NCI-H2171 treated with DMSO at 0.1 percent for 48 hours (cell line): ENCODE measurements at regions not wholly inside any gene's neighbourhood (a gene's known extent, or its start where the extent isn't known, plus 50 kb on each side); places are given as distances from the start of the nearest gene placed in this dataset.
"Not testable (repeated sequence)": the region's sequence is repeated elsewhere in the genome, so short reads cannot be mapped to it uniquely, and the experiment has no call there.

ENCODE experiments used
- DNase-seq: peaks from one replicate; lab custom pipeline; 2025; lab: John Stamatoyannopoulos, UW

DNA sequence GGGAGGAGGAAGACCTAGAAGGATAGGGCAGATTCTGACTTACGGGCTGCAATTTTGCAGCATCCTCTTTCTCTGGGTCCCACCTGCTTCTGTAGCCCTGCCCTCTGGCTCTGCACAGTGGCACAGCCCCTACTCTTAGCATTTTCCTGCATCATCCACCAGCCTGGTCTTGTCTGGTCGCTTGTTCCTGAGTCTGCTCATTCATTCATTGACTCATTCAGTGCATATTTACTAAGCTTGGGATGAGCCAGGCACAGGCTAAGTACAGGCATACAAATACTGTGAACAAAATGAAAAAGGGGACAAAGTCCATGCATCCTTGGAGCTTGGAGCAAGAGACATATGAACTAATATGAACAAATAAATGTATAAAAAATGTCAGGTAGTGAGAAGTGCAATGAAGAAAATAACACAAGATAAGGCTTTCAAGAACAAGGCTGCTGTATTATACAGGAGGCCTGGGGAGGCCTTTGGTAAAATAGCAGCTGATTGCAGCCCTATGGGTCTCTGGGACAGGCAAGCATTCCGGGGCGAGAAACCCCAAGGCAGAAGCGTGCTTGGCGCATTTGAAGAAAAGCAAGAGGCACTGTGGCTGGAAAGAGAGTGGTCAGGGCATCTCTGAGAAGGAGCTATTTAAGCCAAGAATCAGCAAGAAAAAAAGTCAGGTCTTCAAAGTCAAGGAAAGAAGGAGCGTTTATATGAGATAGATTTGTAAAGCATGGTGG lies 108.0 kb upstream of the ALX4 start:
- DNase-seq = no peak

DNA sequence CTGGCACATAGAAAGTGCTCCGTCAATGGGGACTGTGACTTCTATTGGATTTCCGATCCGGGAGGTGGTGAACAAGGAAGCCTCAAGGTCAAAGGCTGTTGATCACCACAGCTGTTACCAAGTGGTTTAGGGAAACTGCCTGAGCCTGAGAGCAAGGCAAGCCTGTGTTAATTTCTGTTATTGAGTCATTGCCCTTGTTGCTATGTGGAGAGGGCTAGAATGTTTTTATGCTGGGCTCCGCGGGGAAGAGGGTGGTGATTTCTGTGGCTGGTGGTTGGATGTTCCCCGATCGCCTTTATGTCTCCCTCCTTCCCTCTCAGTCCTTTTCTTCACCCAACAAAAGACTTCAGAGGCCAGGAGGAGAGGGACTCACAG lies 108.5 kb upstream of the ALX4 start:
- no peak for DNase-seq

DNA sequence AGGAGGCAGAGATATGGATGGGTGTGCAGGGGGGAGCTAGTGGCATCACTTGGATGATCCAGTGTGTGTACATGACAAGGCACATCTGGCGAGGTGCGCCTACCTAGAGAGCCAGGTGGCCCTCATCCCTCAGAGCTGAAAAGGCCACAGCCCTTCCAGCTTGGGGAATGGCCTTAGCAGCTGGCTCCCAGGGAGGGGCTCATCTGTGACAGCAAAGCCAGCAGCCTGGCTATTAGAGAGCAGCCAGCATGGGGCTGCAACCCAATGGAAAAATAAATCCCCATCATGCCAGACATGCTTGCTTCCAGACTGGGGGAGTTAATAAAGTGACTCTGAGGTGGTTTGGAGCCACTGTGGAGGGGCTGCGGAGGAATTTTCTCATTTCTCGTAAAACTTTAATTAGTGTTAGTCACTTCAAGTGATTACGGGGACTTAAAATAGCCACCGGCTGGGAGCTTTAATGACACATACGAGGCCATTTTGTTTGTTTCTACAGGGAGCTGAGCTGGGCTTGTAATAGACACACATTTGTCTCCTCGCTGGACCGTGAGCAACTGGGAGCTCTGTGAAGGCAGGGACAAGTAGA lies 111.2 kb upstream of the ALX4 start:
- peak; percentile 25 for DNase-seq

DNA sequence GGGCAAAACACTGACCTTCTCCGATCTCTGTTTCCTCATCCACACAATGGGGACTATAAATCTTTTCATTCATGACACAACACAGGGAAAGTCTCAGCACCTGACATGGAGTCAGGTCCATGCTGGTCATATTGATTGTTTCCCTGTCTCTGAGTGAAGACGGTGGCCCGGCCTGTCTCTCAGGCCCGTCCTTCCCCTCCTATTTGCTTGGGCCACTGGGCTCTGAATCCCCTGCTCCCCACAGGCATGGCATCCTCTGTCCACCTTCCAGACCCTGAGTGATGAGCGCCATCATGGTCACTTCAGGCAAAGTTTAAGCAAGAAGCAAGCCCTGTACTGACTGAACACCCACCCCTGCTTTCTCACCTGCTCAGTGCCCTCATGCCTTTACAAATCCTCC lies 113.3 kb upstream of the ALX4 start:
- no peak for DNase-seq

DNA sequence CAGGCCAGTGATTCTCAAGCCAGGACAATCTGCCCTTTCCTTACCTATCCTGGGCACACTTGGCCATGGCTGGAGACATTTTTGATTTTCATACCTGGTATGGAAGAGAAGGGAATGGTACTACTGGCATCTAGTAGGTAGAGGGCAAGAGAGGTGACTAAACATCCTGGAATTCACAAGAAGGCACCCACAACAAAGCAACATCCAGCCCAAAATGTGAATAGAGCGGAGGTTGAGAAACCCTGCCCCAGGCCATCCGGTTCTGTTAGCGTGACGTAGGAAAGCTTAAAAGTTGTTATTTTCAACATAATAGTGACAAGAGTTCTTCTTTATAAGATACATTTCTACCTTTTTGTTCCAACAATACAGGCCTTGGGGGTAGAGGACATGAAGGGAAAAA lies 114.9 kb upstream of the ALX4 start:
- DNase-seq = no peak

DNA sequence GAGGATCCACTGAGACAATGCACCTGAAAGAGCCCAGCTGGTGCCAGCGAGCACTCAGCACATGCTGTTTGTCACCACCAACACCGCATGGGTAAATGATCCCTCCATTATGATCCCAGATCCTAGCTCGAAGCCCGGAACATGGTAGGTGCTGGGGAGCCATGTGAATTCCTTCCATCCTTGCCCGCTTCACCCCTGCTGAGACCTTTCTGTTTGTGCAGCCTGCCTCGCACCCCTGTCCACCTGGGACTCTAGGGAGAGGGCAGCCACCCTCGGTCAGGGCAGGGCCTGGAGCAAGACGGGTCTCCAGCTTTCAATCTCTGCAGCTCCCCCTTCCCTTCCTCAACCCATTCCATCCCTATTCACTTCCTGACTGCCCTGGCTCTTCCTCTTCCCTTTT lies 116.2 kb upstream of the ALX4 start:
- no peak for DNase-seq

DNA sequence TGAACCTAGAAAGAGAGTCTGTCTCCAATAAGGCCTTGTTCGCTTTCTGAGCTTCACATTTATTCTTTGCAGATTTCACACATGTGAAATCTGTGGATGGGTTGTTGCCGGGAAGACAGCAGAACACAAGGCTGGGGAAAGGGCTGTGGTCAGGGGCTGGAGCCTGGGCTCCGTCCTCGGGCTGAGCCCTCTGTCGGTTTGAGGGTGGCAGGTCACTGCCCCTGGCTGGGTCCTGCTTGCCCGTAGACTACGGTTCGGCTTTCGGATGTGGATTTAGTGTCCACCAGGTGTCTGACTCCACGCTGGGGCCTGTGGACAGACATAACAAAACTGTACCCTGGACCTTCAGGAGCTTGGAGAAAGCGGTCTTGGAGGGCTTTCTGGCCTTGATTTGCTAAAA lies 117.0 kb upstream of the ALX4 start:
- DNase-seq = no peak

DNA sequence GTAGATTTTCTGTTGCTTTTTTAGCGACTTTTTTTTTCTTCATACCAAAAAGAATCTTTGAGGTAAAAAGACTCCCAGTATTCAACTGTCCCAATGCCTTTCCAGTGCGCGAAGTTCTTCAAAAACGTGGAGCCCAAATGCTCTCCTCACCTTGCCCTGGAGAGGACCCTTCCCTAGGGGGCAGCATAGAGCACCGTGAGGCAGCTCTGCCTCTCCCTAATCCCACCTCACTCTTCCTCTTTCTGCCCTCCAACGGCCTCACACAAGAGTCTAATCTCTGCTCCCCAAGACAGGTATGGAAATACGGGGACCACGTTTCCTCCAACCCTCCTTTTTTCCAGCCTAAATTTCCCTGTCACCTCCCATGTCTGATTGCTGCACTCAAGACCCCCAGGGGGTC lies 117.5 kb upstream of the ALX4 start:
- DNase-seq = no peak

DNA sequence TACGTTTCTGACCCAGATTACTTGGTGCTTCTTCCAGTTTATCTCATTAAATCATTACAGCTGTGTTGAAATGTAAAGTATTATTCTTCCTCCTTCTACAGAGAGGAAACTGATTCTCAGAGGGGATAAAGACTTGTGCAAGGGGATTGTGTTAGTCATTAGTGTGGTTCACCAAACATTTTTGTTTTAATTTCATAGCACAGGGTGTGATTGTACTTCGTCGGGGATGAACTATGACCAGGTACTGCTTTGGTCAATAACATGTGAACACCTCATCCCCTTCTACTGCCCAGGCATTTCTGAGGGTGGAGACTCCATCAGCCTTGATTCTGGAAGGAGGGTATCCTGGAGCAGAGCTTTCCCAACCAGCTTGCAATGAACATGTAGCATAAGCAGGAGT lies 120.2 kb upstream of the ALX4 start:
- no peak for DNase-seq

DNA sequence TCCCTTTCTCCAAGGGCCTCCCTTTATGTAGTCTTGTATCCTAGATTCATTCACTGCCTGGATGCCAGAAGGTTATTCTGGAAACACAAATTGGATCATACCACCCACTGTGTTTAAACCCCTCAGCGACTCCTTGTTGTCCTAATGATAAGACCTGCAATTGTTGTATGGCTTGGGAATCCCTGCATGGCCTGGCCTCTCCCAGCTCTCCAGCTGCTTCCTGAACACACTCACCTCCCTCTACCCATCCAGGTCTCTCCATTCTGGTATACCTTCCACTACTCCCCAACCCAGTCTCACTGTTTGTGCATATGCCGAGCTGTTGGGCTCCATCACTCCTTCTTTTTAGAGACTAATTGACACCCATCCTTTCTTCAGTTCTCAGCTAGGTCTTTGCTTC lies 124.3 kb upstream of the ALX4 start:
- DNase-seq = peak; percentile 40

DNA sequence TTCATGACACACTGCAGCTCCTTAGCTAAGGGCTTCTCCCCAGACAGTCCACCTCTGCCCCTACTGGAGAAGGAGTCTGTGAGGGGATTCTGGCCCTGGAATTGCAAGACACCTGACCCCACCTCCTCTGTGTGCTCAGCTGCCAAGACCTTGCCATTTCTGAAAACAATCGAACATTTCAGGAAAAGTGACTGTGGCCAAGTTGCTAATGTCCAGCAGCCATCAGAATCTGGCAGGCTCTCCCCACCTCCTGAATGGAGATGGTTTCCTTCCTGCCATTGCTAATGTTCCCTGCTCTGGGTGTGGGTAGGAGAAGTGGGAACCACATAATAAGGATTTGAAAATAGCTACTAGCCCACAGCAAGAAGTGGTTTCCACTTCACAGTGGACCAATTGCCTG lies 127.2 kb upstream of the ALX4 start:
- DNase-seq = no peak

DNA sequence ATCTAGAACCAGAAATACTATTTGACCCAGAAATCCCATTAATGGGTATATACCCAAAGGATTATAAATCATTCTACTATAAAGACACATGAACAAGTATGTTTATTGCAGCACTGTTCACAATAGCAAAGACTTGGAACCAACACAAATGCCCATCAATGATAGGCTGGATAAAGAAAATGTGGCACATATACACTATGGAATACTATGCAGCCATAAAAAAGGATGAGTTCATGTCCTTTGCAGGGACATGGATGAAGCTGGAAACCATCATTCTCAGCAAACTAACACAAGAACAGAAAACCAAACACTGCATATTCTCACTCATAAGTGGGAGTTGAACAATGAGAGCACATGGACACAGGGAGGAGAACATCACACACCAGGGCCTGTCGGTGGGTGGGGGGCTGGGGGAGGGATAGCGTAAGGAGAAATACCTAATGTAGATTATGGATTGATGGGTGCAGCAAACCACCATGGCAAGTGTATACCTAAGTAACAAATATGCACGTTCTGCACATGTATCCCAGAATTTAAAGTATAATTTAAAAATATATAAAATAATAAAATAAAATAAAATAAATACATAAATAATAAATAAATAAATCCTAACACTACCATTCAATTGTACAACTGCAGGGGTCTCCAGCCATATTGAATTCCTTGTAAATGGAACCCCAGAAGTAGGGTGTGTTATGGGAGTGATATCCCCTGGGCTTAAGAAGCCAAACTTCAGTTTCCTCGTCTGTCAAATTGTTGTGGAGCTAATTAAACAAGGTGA lies 122.4 kb upstream of the CD82 start:
- DNase-seq = not testable (repeated sequence)

DNA sequence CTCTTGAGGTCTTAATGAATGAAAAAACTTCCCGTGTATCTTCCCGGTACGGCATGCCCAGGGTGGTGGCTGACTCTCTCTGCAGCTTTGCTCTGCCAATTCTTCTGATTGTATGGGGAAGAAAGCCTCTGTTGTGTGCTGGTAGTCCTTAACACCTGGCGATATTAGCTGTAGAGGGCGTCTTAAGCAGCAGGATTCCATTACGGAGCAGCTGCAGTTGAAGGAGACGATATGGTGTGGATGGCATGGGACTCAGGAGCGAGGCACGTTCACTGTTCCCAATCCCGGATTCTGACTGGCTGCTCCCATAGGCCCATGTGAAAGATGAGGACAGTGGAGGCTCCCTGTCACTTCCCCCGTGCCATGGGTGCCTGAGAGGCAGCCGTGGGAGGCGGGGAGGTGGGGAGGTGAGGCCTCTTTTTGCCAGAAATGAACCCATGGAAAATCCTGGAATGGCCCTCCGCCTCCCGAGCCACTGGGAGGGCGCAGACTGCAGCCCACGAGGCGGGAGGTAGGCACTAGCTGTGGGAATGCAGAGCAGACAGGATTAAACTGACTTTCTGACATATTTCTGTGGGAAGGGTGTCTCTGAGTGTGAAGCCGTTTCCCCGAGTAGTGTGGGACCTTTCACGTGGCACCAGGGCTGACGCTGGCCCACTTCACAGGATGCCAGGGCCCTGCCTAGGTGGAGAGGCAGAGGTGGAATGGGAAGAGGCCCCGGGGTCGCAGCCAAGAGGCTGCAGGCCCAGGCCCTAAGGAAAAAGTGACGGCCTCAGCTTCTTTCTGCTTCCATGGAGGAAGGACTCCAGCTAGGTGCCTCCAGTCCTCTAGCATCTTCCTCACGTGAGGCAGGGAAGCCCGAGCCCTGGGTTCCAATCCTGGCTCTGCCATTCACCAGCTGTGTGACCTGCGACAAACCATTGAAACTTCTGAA lies 121.4 kb upstream of the CD82 start:
- DNase-seq = no peak

DNA sequence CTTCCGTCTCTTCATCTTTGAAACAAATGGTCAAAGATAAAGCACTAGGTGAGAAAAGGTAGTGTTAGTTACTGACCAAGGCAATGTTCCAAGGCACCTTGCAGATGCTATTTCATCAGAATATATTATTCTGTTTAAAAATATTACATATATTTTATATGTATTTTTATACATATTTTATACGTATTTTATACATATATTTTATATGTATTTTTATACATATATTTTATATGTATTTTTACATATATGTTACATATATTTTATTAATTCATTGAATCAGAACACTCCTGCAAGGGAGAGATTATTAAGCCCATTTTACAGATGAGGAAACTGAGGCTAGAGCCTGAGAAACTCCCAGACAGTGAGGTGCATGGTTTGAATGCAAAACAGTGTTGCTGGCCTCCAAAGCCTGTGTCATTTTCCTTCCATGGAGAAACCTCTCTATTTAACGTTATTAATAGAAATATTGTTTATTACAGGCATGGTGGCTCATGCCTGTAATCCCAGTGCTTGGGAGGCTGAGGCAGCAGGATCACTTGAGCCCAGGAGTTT lies 120.6 kb upstream of the CD82 start:
- DNase-seq = no peak

DNA sequence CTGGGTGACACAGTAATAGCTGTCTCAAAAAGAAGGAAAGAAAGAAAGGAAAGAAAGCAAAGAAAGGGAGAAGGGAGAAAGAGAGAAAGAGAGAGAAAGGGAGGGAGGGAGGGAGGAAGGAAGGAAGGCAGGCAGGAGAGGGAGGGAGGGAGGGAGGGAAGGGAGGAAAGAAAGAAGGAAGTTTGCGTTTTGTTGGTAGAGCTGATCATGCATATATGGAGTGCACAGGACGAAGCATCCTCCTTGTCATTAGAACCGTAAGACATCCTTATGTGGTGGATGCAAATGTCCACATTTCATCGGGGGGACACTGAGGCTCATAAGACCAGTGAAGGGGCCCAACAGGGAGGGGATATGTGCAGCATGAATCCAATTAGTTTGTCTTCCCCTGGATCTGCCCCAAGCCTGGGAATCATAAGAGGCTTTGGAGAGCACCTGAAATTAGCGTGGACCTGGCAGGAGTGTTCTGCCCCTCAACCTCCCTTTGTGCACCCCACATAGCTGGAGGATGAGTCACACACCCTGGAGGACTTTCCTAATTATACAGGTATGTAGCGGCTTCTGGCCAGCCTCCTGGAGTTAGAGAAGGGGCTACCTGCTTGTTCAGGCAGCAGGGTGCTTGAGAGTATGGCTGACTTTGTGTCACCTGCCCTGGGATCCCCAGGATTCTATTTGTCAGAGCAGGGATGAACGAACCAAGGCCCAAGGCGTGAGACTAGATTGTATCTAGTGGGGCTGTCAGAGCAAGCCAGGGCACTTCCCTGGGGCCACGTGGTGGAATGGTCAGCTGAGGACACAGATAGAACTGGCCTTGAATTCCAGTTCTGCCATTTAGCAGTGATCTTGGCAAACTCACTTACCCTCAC lies 119.7 kb upstream of the CD82 start:
- no peak for DNase-seq

DNA sequence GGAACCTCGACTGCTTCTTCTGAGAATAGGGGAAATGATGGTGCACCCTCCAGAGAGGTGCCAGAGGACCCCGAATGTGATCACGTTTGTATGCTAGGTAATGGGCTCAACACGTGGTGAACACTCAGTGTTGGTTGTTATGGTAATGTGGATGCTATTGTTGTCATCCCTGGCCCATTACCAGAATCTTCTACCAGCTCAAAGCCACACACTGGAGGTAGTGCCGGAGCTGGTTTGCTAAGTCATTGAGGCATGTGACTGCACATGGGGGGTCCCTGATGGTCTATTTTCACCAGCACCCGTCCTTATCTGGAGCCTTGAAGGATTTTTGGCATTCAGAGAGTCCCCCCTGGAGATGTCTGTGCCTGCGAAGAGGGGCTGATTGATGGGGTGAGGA lies 119.1 kb upstream of the CD82 start:
- no peak for DNase-seq

DNA sequence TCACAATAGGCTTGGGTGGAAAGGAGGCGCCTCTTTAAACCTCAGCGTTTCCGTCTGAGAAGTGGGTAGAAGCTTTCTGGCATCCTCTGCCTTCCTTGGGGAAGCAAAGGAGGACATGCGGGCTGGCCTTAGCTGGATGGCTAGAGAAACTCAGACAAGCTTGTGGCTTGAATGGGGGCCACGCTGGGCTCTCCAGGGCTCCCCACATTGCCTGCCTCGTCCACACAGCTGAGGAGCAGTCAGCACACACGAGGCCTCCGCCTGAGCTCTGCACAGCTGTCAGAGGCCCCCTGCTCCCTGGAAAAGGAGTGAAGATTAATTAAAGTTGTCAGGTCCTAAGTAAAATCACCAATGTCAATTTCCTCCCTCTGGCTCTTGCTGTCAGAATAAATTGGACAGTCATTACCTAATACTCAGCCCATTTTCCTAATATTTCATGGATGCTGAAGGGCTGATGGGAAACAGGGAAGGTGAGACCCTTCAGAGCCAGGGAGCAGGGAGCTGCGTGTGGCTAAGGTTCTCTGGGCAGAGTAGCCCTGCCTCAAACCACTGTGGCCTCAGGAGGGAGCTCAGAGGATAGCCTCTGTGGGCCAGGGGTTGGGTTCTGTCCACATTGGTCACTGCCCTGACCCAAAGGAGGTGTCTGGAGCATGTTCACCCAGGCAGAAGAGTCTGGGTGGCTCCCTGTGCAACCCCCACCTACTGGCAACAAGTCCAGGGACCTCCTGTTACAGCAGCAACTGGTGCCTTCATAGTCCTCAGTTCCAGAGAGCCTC lies 118.3 kb upstream of the CD82 start:
- DNase-seq = no peak

DNA sequence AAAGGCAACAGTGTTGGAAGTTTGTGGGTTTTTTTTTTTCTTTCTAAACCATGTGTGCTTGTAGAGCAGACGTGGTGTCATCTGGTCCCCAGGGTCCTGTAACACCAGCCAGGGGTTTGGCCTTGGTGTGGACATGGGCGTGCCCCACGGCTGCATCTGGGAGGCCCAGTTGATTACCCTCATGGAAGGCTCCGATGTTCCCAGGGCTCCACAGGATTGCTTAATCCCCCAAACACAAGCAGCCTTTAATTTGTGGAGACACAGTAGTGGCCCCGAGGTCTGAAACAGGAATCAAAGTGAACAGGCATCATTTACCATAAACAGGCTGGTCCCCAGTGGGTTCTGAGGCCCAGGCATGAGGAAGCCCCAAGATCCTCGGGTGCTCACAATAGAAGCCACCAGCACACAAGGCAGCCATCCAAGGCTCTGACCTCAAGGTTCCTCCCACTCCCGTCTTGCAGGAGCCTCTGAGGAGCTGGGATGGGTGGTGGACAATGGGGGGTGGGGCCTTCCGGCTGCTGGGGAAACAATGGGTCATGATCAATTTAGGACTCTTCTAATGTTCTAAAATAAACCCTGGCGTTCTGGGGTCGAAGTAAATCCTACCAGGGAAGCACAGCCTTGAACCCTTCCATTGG lies 115.0 kb upstream of the CD82 start:
- no peak for DNase-seq

DNA sequence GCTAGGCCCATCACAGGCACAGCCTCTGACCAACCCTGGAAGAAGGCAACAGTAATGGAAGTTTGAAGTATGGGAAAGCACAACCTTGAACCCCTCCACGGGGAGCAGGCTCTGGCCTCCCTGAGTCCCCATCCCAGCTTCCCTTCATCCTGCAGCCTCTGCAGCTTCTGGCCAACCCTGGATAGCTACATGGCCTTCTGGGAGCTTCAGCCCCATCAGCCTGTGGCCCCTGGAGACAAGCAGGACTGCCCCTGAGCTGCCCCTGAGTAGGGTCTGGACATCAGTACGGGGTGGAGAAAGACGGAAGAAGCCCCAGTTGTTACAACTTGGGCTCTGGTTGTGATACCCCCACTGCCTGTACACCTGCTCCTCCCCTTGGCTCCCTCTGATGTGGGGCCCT lies 113.8 kb upstream of the CD82 start:
- DNase-seq = no peak
